ENCODE measurements at regions not wholly inside any gene's neighbourhood (a gene's known extent, or its start where the extent isn't known, plus 50 kb on each side); places are given as distances from the start of the nearest gene placed in this dataset.

DNA sequence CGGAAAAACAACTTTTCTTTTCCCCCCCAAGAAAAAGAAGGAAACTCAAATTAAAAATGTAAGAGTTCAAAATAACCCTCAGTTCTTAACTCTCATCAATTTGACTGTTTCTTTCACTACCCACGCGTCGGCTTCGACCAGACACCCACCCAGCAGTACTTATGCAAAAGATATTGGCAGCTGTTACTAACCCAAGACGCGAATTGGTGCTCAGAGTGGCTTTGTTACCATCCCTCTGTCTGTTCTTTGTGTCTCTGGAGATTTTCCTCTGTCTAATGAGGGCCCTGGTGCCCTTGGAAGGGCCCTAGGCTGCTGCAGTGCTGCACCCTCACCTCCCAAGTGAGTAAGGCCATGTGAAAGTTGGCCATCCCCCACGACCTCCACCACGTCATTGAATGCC lies 180.5 kb upstream of the NECTIN1 start:
- peaks cover 15% of the 10 kb centered on the region for H3K27me3 Mint-ChIP-seq
- DNase-seq, result no peak

DNA sequence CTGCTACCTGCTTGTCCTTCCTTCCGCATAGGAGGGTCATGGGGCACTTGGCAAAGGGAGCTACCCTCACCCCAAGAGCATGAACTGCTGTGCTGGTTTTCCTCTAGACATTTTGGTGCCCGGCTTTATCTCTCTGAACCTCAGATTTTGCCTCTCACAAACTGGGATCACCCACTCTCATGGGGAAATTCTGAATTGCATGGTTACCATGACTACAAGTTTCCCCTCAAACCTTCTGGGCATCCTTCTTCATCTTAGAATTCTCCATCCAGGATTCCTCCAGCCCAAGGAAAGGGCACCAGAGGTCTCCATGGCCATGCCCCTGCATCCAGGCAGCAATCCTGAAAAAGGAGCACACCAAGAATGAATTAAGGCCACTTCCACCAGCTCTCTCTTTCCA lies 180.1 kb upstream of the NECTIN1 start:
- H3K27me3 Mint-ChIP-seq, result peaks cover 15% of the 10 kb centered on the region
- no peak overlapping the region for H3K4me3 Mint-ChIP-seq
- H3K27ac Mint-ChIP-seq, result no peak overlapping the region
- H3K9me3 Mint-ChIP-seq, result no peaks in the 10 kb centered on the region
- no peak for DNase-seq
- H3K4me1 Mint-ChIP-seq (ENCODE audit: low read depth), result no peaks in the 10 kb centered on the region
- H3K36me3 Mint-ChIP-seq (ENCODE audit: low read depth), result no peaks in the 10 kb centered on the region

More for the DNA sequence above, 180.5 kb upstream of the NECTIN1 start:
- Mint-ChIP-seq H3K9me3 (no peaks in the 10 kb centered on the region), H3K36me3 (ENCODE audit: low read depth) (no peaks in the 10 kb centered on the region), H3K4me1 (ENCODE audit: low read depth) (no peaks in the 10 kb centered on the region), H3K27ac (no peak overlapping the region), H3K4me3 (no peak overlapping the region)

DNA sequence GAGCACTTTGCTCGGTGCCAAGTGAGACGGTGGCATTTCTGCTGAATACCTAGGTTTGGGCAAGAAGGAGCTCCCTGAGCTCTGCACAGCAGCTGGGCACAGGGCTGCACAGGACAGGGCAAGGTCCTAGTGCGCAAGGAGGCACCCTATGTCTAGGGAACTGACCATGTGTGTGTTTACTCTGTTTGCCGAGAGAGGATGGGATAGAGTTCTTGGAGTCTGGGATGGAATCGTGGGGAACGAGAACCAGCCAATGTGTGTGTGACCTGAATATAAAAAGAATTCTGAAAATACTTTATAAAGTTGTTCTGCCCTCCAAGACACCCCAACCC lies 179.5 kb upstream of the NECTIN1 start:
- no peak for DNase-seq
- H3K4me3 Mint-ChIP-seq, result no peak overlapping the region
- no peaks in the 10 kb centered on the region for H3K36me3 Mint-ChIP-seq (ENCODE audit: low read depth)
- no peaks in the 10 kb centered on the region for H3K9me3 Mint-ChIP-seq
- H3K4me1 Mint-ChIP-seq (ENCODE audit: low read depth), result no peaks in the 10 kb centered on the region
- H3K27me3 Mint-ChIP-seq, result peaks cover 17% of the 10 kb centered on the region
- H3K27ac Mint-ChIP-seq, result no peak overlapping the region

DNA sequence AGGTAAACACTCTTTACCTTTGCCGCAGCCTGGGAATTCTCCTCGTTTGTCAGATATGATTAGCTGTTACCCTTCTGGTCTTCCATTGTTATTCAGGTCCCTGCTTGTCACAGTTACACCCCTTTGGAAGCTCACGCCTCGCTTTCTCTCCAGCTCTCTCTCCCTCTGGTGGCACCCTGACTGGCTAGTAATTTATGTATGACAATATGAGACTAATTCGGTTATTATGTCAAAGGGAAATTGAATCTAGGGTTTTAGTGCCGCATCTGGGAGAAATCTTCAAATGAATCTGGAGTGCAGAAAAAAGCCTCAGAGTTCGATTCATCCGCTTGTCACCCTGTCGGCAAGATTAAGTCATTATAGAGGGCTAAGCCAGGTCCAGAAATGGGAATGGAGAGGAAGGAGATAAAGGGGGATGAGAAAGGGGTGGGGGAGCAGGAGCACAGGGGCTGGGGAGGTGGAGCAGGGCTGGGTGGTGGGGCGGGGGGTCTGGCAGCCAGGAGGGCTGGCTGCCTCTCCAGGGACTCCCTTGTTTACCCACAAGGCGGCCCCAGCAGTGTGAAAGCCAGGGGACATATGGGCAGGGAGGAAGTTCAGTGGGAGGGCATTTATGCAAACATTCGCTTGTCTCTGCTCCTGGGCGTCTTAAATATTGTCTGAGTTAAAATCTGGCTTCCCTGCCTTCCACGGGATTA lies 179.0 kb upstream of the NECTIN1 start:
- Mint-ChIP-seq H3K27me3 (peaks cover 17% of the 10 kb centered on the region), H3K36me3 (ENCODE audit: low read depth) (no peaks in the 10 kb centered on the region), H3K4me3 (no peak overlapping the region), H3K27ac (no peak overlapping the region), H3K9me3 (no peaks in the 10 kb centered on the region), H3K4me1 (ENCODE audit: low read depth) (no peaks in the 10 kb centered on the region)
- DNase-seq, result no peak

DNA sequence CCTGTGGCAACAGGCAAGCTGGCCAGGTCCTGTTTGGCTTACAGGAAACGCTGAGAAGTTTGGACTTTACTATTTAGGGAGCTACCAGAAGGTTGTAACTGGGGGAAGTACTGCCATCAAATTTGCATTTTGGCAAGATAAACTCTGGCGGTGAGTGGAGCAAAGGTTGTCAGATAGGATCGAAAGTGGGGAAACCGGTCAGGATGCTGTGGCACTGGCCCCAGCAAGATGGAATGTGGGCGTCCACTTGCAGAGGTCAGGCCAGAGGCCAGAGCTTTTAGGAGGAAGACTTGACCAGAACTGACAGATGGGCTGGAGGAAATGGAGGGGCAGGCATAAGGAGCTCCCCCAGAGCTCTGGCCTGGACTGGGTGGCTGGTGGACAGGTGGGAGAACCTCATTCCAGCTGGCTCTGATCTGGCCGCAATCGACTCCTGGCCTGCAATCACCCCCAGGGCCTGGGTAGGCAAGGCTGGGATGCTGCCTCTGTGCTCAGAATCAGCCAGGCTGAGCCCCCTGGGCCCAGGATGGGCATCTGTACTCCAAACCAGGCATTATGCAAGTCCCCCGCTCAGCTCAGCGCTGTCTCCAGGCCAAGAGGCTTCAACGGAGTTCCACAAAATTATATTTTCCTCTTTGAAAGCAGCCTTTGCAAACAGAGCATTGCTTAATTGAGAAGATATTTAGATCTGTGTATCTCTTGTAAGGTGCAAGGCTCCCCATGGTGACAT lies 178.3 kb upstream of the NECTIN1 start:
- no peak overlapping the region for H3K27ac Mint-ChIP-seq
- H3K9me3 Mint-ChIP-seq, result no peaks in the 10 kb centered on the region
- H3K27me3 Mint-ChIP-seq, result peaks cover 17% of the 10 kb centered on the region
- H3K36me3 Mint-ChIP-seq (ENCODE audit: low read depth), result no peaks in the 10 kb centered on the region
- H3K4me1 Mint-ChIP-seq (ENCODE audit: low read depth), result no peaks in the 10 kb centered on the region
- no peak for DNase-seq
- H3K4me3 Mint-ChIP-seq, result no peak overlapping the region

DNA sequence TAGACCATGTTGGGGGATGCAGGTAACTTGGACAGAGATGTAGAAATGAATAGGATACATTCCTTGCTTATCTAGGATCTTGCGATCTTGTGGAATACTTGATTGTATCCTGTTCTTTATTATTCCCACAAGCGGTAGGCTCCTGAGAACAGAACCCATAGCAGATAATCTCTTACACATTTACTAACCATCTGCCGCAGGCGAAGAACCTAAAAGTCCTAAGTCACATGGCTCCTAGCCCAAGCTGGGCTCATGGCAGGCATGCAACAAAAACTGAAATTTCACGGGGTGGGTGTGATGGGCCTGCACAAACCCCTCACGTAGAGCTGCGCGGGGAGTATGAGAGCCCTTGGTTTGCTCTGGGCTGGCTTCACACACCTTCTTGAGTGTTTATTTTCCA lies 177.4 kb upstream of the NECTIN1 start:
- H3K9me3 Mint-ChIP-seq, result no peaks in the 10 kb centered on the region
- no peak for DNase-seq
- no peak overlapping the region for H3K27ac Mint-ChIP-seq
- H3K27me3 Mint-ChIP-seq, result peaks cover 17% of the 10 kb centered on the region
- H3K36me3 Mint-ChIP-seq (ENCODE audit: low read depth), result no peaks in the 10 kb centered on the region
- H3K4me1 Mint-ChIP-seq (ENCODE audit: low read depth), result no peaks in the 10 kb centered on the region
- H3K4me3 Mint-ChIP-seq, result no peak overlapping the region

DNA sequence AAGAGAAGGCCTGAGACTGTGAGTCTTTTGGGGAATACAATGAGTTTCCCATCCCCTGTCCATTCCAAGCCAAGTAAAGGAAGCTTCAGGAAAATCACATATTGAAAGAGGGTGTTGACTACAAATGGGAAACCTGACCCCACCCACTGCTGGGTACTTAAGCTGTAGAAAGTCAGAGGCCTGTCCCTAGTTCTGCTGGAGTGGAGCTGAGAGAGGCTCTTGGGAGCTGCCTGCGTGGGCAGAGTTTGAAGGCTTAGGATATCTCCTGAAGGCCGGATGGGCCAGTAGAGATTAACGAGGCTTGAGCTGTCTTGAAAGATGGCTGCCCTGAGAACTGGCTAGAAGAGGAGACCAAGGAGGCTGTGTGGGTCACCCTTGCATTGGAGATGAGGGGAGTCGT lies 176.2 kb upstream of the NECTIN1 start:
- Mint-ChIP-seq H3K4me3 (no peak overlapping the region), H3K9me3 (no peaks in the 10 kb centered on the region), H3K4me1 (ENCODE audit: low read depth) (no peaks in the 10 kb centered on the region), H3K27ac (no peak overlapping the region), H3K27me3 (peaks cover 17% of the 10 kb centered on the region), H3K36me3 (ENCODE audit: low read depth) (no peaks in the 10 kb centered on the region)
- DNase-seq, result no peak

DNA sequence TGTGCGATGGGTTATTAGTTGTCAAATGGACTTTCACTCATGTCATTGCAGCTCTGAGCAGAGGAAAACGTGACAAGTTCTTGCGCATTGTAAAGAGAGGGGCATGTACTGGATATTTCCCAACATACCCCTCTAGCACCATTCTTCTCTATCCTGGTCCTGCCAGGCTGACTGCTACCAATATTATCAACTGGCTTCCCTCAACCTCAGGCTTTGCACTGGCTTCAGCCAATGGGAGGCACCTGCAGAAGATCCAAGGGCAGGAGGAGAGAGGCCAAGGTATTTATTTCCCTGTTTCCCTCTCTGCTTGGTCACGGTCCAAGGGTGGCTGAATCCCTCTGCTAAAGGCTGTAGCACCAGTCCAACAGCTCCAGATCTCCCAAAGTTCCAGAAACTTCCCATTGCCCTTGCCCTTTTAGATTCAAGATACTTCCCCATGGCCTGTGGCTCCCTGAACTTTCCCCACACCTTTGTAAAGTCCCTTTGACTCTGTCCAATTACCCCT lies 175.6 kb upstream of the NECTIN1 start:
- no peaks in the 10 kb centered on the region for H3K4me1 Mint-ChIP-seq (ENCODE audit: low read depth)
- no peaks in the 10 kb centered on the region for H3K9me3 Mint-ChIP-seq
- no peaks in the 10 kb centered on the region for H3K36me3 Mint-ChIP-seq (ENCODE audit: low read depth)
- H3K27me3 Mint-ChIP-seq, result peaks cover 14% of the 10 kb centered on the region
- H3K4me3 Mint-ChIP-seq, result no peak overlapping the region
- no peak overlapping the region for H3K27ac Mint-ChIP-seq
- no peak for DNase-seq

DNA sequence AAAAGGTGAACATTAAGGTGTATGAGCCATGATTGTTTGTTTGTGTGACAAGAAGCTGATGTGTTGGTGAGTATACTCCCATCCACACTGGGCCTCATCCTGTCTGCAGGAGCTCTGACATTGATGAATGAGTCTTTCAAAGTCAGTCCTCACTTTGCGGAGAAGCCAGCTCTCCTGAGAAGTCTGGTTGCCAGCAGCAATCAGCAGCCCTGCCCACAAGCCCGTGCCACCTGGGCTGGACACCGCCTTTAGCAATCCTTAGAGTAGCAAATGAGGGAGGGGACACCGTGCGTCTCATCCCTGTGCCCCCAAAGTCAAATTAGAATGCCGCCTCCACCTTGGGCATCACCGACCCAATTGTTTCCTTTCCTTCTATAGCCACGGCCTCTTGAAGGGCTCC lies 174.8 kb upstream of the NECTIN1 start:
- no peaks in the 10 kb centered on the region for H3K36me3 Mint-ChIP-seq (ENCODE audit: low read depth)
- no peak for DNase-seq

DNA sequence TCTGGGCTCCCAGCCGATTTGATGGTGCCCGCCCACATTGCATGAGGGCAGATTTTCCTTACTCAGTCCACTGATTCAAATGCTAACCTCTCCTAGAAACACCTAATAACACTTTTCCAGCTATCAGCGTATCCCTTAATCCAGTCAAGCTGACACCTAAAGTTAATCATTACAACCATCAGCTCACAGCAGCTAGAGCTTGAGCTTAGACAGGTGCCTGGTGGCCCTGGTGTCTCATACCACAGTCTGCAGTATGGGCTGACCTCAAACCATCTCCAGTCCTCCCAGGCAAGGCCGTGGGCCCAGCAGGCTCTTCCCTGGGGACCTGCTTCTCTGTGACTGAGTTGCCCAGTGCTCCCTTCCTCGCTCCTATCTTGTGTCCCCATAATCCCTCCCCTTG lies 174.4 kb upstream of the NECTIN1 start:
- no peak overlapping the region for H3K27ac Mint-ChIP-seq
- H3K9me3 Mint-ChIP-seq, result no peaks in the 10 kb centered on the region
- DNase-seq, result no peak
- no peaks in the 10 kb centered on the region for H3K36me3 Mint-ChIP-seq (ENCODE audit: low read depth)
- H3K4me3 Mint-ChIP-seq, result no peak overlapping the region
- peaks cover 9% of the 10 kb centered on the region for H3K27me3 Mint-ChIP-seq
- no peaks in the 10 kb centered on the region for H3K4me1 Mint-ChIP-seq (ENCODE audit: low read depth)

More for the DNA sequence above, 174.8 kb upstream of the NECTIN1 start:
- Mint-ChIP-seq H3K4me3 (no peak overlapping the region), H3K27me3 (peaks cover 9% of the 10 kb centered on the region), H3K4me1 (ENCODE audit: low read depth) (no peaks in the 10 kb centered on the region), H3K9me3 (no peaks in the 10 kb centered on the region), H3K27ac (no peak overlapping the region)

DNA sequence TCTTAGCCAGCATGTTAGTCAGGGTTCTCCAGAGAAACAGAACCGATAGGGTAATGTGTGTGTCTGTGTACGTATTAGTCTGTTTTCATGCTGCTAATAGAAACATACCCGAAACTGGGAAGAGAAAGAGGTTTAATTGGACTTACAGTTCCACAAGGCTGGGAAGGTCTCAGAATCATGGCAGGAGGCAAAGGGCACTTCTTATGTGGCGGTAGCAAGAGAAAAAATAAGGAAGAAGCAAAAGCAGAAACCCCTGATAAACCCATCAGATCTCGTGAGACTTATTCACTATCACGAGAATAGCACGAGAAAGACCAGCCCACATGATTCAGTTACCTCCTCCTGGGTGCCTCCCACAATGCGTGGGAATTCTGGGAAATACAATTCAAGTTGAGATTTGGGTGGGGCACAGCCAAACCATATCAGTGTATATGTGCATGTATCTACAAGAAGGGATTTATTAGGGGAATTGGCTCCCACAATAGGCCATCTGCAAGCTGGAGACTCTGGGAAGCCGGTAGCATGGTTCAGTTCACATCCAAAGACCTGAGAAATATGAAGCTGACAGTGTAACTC lies 173.7 kb upstream of the NECTIN1 start:
- no peak overlapping the region for H3K4me3 Mint-ChIP-seq
- H3K4me1 Mint-ChIP-seq (ENCODE audit: low read depth), result no peaks in the 10 kb centered on the region
- H3K27me3 Mint-ChIP-seq, result peaks cover 6% of the 10 kb centered on the region
- DNase-seq, result no peak
- H3K9me3 Mint-ChIP-seq, result no peaks in the 10 kb centered on the region
- H3K27ac Mint-ChIP-seq, result no peak overlapping the region
- no peaks in the 10 kb centered on the region for H3K36me3 Mint-ChIP-seq (ENCODE audit: low read depth)

DNA sequence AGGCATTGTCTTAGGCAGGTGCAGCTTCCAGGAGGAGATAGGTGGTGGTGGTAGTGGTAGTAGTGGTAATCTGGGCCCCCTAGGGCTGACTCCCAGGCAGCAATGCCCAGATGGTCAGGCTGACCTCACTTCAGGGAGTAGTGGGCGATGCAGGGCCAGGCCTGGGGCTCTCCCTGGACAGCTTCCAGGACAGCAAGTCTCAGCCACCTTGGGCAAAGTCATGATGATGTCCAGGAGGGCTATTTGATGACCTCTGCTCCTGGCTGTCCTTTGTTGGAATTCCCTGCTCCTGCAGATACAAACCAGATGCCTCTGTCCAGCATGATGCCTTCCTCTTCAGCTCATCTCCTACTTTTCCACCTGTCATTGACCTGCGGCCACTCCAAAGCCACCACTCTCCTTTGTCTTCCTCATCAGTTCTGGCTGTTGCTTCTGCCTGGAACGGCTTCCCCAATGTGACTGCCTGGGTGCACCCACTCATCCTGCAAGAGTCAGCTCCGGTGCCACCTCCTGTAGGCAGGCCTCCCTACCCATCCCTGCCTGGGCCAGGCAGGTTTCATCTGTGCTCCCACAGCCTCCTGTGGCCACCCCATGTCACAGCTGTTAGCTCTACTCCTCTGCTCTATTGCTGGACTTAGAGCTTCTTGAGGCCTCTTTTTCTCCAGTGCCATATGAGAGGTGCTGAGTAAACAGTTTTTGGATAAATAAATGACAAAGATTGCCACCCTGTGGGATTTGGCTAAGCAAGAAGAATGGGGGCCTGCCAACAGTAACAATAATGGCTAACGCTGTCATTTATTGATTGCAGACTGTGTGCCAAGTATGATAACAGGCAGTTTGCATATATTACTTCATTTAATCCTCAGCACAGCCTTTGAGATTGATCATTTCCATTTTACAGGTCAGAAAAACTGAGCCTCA lies 172.9 kb upstream of the NECTIN1 start:
- no peak overlapping the region for H3K4me3 Mint-ChIP-seq
- no peak overlapping the region for H3K27ac Mint-ChIP-seq
- no peak for DNase-seq

DNA sequence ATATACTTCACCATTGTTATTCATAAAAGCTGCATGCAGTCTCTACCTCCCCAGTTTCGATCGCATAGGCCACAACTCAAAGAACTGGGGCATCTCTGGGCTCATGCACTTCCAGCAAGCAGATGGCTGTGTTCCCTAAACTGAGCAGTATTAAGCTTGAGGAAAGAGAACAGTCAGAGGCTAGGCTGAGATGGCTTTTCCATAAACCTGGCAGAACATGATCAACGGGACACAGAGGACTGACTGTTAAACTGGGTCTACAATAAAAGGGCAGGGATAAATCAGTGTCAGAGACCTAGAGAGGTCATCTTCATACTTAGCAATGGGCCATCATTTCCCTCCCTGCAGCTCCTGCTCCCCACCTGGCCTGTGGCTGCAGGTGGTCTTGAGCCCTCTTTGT lies 171.0 kb upstream of the NECTIN1 start:
- H3K4me1 Mint-ChIP-seq (ENCODE audit: low read depth), result no peaks in the 10 kb centered on the region
- H3K27me3 Mint-ChIP-seq, result peaks cover 2% of the 10 kb centered on the region
- DNase-seq, result no peak
- no peak overlapping the region for H3K27ac Mint-ChIP-seq
- H3K36me3 Mint-ChIP-seq (ENCODE audit: low read depth), result no peaks in the 10 kb centered on the region
- H3K9me3 Mint-ChIP-seq, result no peaks in the 10 kb centered on the region
- H3K4me3 Mint-ChIP-seq, result no peak overlapping the region

More for the DNA sequence above, 172.9 kb upstream of the NECTIN1 start:
- H3K27me3 Mint-ChIP-seq, result peaks cover 3% of the 10 kb centered on the region
- H3K36me3 Mint-ChIP-seq (ENCODE audit: low read depth), result no peaks in the 10 kb centered on the region
- H3K9me3 Mint-ChIP-seq, result no peaks in the 10 kb centered on the region
- H3K4me1 Mint-ChIP-seq (ENCODE audit: low read depth), result no peaks in the 10 kb centered on the region

DNA sequence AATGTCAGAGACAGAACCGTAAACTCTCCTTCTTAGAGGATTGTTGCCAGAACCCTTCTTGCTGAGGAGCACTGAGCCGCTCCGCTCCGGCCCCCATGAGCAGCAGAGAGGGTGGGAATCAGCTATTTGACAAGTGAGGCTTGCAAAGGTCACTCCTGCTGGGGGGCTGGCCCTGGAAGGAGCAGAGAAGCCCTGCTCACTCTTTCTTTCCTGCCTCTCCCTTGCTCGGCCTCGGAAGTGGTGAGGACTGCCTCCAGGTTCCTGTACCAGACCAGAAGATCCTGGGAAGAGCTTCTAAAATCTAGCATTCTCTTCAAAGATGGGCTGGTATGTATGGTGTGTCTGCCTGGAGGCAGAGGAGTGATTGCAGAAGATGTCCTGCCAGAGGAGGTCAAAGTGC lies 168.6 kb upstream of the NECTIN1 start:
- no peak for DNase-seq
- Mint-ChIP-seq H3K4me1 (ENCODE audit: low read depth) (no peaks in the 10 kb centered on the region), H3K36me3 (ENCODE audit: low read depth) (no peaks in the 10 kb centered on the region), H3K4me3 (no peak overlapping the region), H3K27me3 (peaks cover 4% of the 10 kb centered on the region), H3K9me3 (no peaks in the 10 kb centered on the region), H3K27ac (no peak overlapping the region)

Data from activated T-cell treated with anti-CD3 and anti-CD28 coated beads, Interleukin-2, amount 50 U/mL, for 24 hours (primary cell).